ENCODE measurements at regions not wholly inside any gene's neighbourhood (a gene's known extent, or its start where the extent isn't known, plus 50 kb on each side); places are given as distances from the start of the nearest gene placed in this dataset.

GRCh38 chr6:87971605-87972262, 75.9 kb upstream of the SPACA1 start:
- Mint-ChIP-seq H3K4me3 (no peak overlapping the region), H3K36me3 (no peaks in the 10 kb centered on the region), H3K9me3 (peaks cover 0 to 4% (median 0%) of the 10 kb centered on the region in 7 donors), H3K27me3 (peaks cover 20% of the 10 kb centered on the region), H3K27ac (no peak overlapping the region), H3K4me1 (no peaks in the 10 kb centered on the region)
- no peaks in the 10 kb centered on the region for H3K36me3 ChIP-seq (ENCODE audit: control insufficient read depth, insufficient read depth, low read length)
- no peak for ATAC-seq (ENCODE audit: low read depth in 2 of 2)
- DNase-seq: no peak
- H3K4me3 ChIP-seq (ENCODE audit: low read depth, low read length): no peak overlapping the region
- peaks cover 34% of the 10 kb centered on the region for H3K27me3 ChIP-seq (ENCODE audit: control insufficient read depth, insufficient read depth, low read length)
- no peaks in the 10 kb centered on the region for H3K4me1 ChIP-seq (ENCODE audit: control insufficient read depth, insufficient read depth, low read length, poor library complexity, severe bottlenecking)
- H3K9me3 ChIP-seq (ENCODE audit: control insufficient read depth in 2 of 2, low read length in 2 of 2): no peaks in the 10 kb centered on the region
- no peak overlapping the region for H3K27ac ChIP-seq (ENCODE audit: insufficient read depth, low read length, poor library complexity, severe bottlenecking)

- Mint-ChIP-seq H3K27me3 (peaks cover 27% of the 10 kb centered on the region), H3K27ac (no peak overlapping the region), H3K4me1 (no peaks in the 10 kb centered on the region), H3K36me3 (no peaks in the 10 kb centered on the region), H3K9me3 (peaks cover 0 to 2% (median 0%) of the 10 kb centered on the region in 7 donors), H3K4me3 (no peak overlapping the region)
- no peaks in the 10 kb centered on the region for H3K4me1 ChIP-seq (ENCODE audit: control insufficient read depth, insufficient read depth, low read length, poor library complexity, severe bottlenecking)
- H3K9me3 ChIP-seq (ENCODE audit: control insufficient read depth in 2 of 2, low read length in 2 of 2): no peaks in the 10 kb centered on the region
- DNase-seq (peak in 1 of 3 donors; percentile 37), ATAC-seq (ENCODE audit: low read depth in 2 of 2) (peak in 1 of 2 donors; percentile 58)
- no peak overlapping the region for H3K27ac ChIP-seq (ENCODE audit: insufficient read depth, low read length, poor library complexity, severe bottlenecking)
- peak overlapping the region; percentile 64 for H3K4me3 ChIP-seq (ENCODE audit: low read depth, low read length)
- H3K27me3 ChIP-seq (ENCODE audit: control insufficient read depth, insufficient read depth, low read length): peaks cover 39% of the 10 kb centered on the region
- no peaks in the 10 kb centered on the region for H3K36me3 ChIP-seq (ENCODE audit: control insufficient read depth, insufficient read depth, low read length)
These were observed 79.0 kb upstream of the SPACA1 start for GRCh38 chr6:87968435-87969278.

GRCh38 chr6:87965806-87966205, 81.8 kb upstream of the SPACA1 start:
- Mint-ChIP-seq H3K27ac (no peak overlapping the region), H3K9me3 (peaks cover 0 to 2% (median 0%) of the 10 kb centered on the region in 7 donors), H3K36me3 (no peaks in the 10 kb centered on the region), H3K27me3 (peaks cover 31% of the 10 kb centered on the region), H3K4me1 (no peaks in the 10 kb centered on the region), H3K4me3 (no peak overlapping the region)
- no peaks in the 10 kb centered on the region for H3K36me3 ChIP-seq (ENCODE audit: control insufficient read depth, insufficient read depth, low read length)
- H3K9me3 ChIP-seq (ENCODE audit: control insufficient read depth in 2 of 2, low read length in 2 of 2): no peaks in the 10 kb centered on the region
- no peak overlapping the region for H3K4me3 ChIP-seq (ENCODE audit: low read depth, low read length)
- DNase-seq (no peak), ATAC-seq (ENCODE audit: low read depth in 2 of 2) (no peak)
- no peak overlapping the region for H3K27ac ChIP-seq (ENCODE audit: insufficient read depth, low read length, poor library complexity, severe bottlenecking)
- no peaks in the 10 kb centered on the region for H3K4me1 ChIP-seq (ENCODE audit: control insufficient read depth, insufficient read depth, low read length, poor library complexity, severe bottlenecking)
- peaks cover 42% of the 10 kb centered on the region for H3K27me3 ChIP-seq (ENCODE audit: control insufficient read depth, insufficient read depth, low read length)

- no peak overlapping the region for H3K27ac Mint-ChIP-seq
- Histone ChIP-seq H3K27ac (ENCODE audit: insufficient read depth, low read length, poor library complexity, severe bottlenecking) (no peak overlapping the region), H3K4me1 (ENCODE audit: control insufficient read depth, insufficient read depth, low read length, poor library complexity, severe bottlenecking) (no peaks in the 10 kb centered on the region), H3K36me3 (ENCODE audit: control insufficient read depth, insufficient read depth, low read length) (no peaks in the 10 kb centered on the region), H3K9me3 (ENCODE audit: control insufficient read depth in 2 of 2, low read length in 2 of 2) (no peaks in the 10 kb centered on the region), H3K27me3 (ENCODE audit: control insufficient read depth, insufficient read depth, low read length) (peaks cover 23% of the 10 kb centered on the region), H3K4me3 (ENCODE audit: low read depth, low read length) (no peak overlapping the region)
- H3K4me3 Mint-ChIP-seq: no peak overlapping the region
- H3K4me1 Mint-ChIP-seq: no peaks in the 10 kb centered on the region
- H3K9me3 Mint-ChIP-seq: peaks cover 0 to 6% (median 1%) of the 10 kb centered on the region in 7 donors
- no peak for ATAC-seq (ENCODE audit: low read depth in 2 of 2)
- no peak for DNase-seq
- H3K36me3 Mint-ChIP-seq: no peaks in the 10 kb centered on the region
- H3K27me3 Mint-ChIP-seq: peaks cover 27% of the 10 kb centered on the region
These were observed 88.6 kb upstream of the SPACA1 start for GRCh38 chr6:87959083-87959482.

- no peak for ATAC-seq (ENCODE audit: low read depth in 2 of 2)
- no peaks in the 10 kb centered on the region for H3K36me3 Mint-ChIP-seq
- no peaks in the 10 kb centered on the region for H3K4me1 Mint-ChIP-seq
- H3K27me3 Mint-ChIP-seq: peaks cover 15% of the 10 kb centered on the region
- peaks cover 9% of the 10 kb centered on the region for H3K27me3 ChIP-seq (ENCODE audit: control insufficient read depth, insufficient read depth, low read length)
- H3K4me3 ChIP-seq (ENCODE audit: low read depth, low read length): no peak overlapping the region
- peaks cover 0 to 1% (median 0%) of the 10 kb centered on the region in 7 donors for H3K9me3 Mint-ChIP-seq
- no peaks in the 10 kb centered on the region for H3K9me3 ChIP-seq (ENCODE audit: control insufficient read depth in 2 of 2, low read length in 2 of 2)
- no peak overlapping the region for H3K4me3 Mint-ChIP-seq
- no peaks in the 10 kb centered on the region for H3K4me1 ChIP-seq (ENCODE audit: control insufficient read depth, insufficient read depth, low read length, poor library complexity, severe bottlenecking)
- H3K27ac Mint-ChIP-seq: no peak overlapping the region
- H3K27ac ChIP-seq (ENCODE audit: insufficient read depth, low read length, poor library complexity, severe bottlenecking): no peak overlapping the region
- DNase-seq: no peak
- no peaks in the 10 kb centered on the region for H3K36me3 ChIP-seq (ENCODE audit: control insufficient read depth, insufficient read depth, low read length)
These were observed 95.9 kb upstream of the SPACA1 start for GRCh38 chr6:87951751-87952150.

GRCh38 chr6:87950614-87951013, 97.0 kb upstream of the SPACA1 start:
- Mint-ChIP-seq H3K27ac (no peak overlapping the region), H3K4me3 (no peak overlapping the region), H3K4me1 (no peaks in the 10 kb centered on the region), H3K36me3 (no peaks in the 10 kb centered on the region), H3K9me3 (peaks cover 0 to 1% (median 0%) of the 10 kb centered on the region in 7 donors), H3K27me3 (peaks cover 14% of the 10 kb centered on the region)
- Histone ChIP-seq H3K27me3 (ENCODE audit: control insufficient read depth, insufficient read depth, low read length) (peaks cover 4% of the 10 kb centered on the region), H3K4me1 (ENCODE audit: control insufficient read depth, insufficient read depth, low read length, poor library complexity, severe bottlenecking) (no peaks in the 10 kb centered on the region), H3K27ac (ENCODE audit: insufficient read depth, low read length, poor library complexity, severe bottlenecking) (no peak overlapping the region), H3K36me3 (ENCODE audit: control insufficient read depth, insufficient read depth, low read length) (no peaks in the 10 kb centered on the region), H3K4me3 (ENCODE audit: low read depth, low read length) (no peak overlapping the region), H3K9me3 (ENCODE audit: control insufficient read depth in 2 of 2, low read length in 2 of 2) (no peaks in the 10 kb centered on the region)
- DNase-seq (no peak), ATAC-seq (ENCODE audit: low read depth in 2 of 2) (no peak)

- Mint-ChIP-seq H3K4me3 (no peak overlapping the region), H3K9me3 (peaks cover 0 to 1% (median 0%) of the 10 kb centered on the region in 7 donors), H3K36me3 (no peaks in the 10 kb centered on the region), H3K4me1 (no peaks in the 10 kb centered on the region), H3K27me3 (peaks cover 14% of the 10 kb centered on the region), H3K27ac (no peak overlapping the region)
- Histone ChIP-seq H3K4me3 (ENCODE audit: low read depth, low read length) (no peak overlapping the region), H3K36me3 (ENCODE audit: control insufficient read depth, insufficient read depth, low read length) (no peaks in the 10 kb centered on the region), H3K9me3 (ENCODE audit: control insufficient read depth in 2 of 2, low read length in 2 of 2) (no peaks in the 10 kb centered on the region), H3K27ac (ENCODE audit: insufficient read depth, low read length, poor library complexity, severe bottlenecking) (no peak overlapping the region), H3K4me1 (ENCODE audit: control insufficient read depth, insufficient read depth, low read length, poor library complexity, severe bottlenecking) (no peaks in the 10 kb centered on the region), H3K27me3 (ENCODE audit: control insufficient read depth, insufficient read depth, low read length) (peaks cover 4% of the 10 kb centered on the region)
- DNase-seq (no peak), ATAC-seq (ENCODE audit: low read depth in 2 of 2) (no peak)
These were observed 98.4 kb upstream of the SPACA1 start for GRCh38 chr6:87949194-87949593.
